ENCODE measurements at regions not wholly inside any gene's neighbourhood (a gene's known extent, or its start where the extent isn't known, plus 50 kb on each side); places are given as distances from the start of the nearest gene placed in this dataset.
"Not testable (repeated sequence)": the region's sequence is repeated elsewhere in the genome, so short reads cannot be mapped to it uniquely, and the experiment has no call there.

DNA sequence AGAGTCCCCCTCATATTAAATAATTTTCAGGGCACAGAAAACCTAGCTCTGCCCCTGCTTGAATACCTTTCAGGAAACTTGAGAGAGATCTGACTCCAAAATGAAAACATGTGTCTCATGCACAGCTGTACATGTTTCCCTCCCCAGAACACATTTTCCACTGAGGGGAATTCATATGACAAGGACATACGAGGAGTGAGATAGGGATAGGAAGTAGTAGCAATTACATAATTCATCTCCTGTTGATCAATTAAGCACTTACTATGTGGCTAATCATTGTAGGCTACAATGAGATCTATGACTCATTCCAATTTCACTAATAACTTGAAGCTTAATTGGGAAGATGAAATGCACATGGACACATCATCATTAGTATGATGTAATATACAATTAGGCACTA is 302.1 kb downstream of the PCDH11X start:
- not testable (repeated sequence) for H3K36me3 ChIP-seq (replicated peaks; ENCODE audit: control insufficient read depth, insufficient read depth, low read length); H3K27me3 ChIP-seq (ENCODE audit: control insufficient read depth, insufficient read depth, low read length); DNase-seq; H3K4me3 ChIP-seq (ENCODE audit: insufficient read depth, low read depth, low read length)

DNA sequence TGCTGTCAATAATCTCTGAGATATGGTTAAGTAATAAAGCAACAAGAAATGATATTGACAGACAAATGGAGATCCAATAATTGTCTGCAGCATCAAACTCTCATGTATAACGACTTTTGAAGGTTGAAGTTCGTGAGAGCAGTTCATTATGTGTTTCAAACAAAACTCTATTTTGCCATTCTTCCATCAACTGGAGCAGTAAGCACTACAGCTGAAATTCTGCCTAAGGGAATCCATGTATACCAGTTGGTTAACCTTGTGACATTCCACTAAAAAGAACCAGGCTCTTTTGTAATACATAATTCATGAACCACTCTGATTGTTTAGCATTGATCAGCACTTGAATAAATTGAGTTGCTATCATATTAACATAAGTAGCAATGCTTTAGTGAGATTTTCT is 311.6 kb downstream of the PCDH11X start:
- H3K4me3 ChIP-seq (ENCODE audit: insufficient read depth, low read depth, low read length); DNase-seq; H3K36me3 ChIP-seq (replicated peaks; ENCODE audit: control insufficient read depth, insufficient read depth, low read length); H3K27me3 ChIP-seq (ENCODE audit: control insufficient read depth, insufficient read depth, low read length): not testable (repeated sequence)

DNA sequence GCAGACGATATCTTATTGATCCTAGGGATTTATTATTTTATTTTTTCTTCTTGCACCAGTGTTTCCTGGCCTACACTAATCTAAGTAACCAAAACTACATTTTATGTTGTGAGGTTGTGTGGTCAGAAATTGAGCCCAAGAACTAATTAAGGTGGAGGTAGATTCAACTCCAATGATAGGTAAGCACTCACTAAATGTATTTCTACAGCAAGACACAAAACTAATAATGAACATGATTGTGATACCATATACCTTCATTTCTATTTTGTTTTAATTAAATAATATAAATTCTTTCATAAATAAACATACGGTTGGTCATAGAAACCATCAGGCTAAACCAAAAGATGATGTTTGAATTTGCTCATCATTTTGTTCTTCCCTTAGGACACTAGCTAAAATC is 319.0 kb downstream of the PCDH11X start:
- H3K36me3 ChIP-seq (replicated peaks; ENCODE audit: control insufficient read depth, insufficient read depth, low read length); H3K27me3 ChIP-seq (ENCODE audit: control insufficient read depth, insufficient read depth, low read length); DNase-seq; H3K4me3 ChIP-seq (ENCODE audit: insufficient read depth, low read depth, low read length): not testable (repeated sequence)

DNA sequence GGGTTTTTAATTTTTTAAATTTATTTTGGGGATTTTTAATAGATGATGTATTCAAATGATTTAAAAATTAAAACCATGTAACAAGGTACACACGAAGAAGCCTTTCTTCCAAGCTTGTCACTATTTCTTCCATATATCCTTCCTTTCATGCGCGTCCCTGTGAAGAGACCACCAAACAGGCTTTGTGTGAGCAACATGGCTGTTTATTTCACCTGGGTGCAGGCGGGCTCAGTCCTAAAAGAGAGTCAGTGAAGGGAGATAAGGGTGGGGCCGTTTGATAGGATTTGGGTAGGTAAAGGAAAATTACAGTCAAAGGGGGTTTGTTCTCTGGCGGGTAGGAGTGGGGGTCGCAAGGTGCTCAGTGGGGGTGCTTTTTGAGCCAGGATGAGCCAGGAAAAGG is 320.9 kb downstream of the PCDH11X start:
- H3K27me3 ChIP-seq (ENCODE audit: control insufficient read depth, insufficient read depth, low read length); H3K4me3 ChIP-seq (ENCODE audit: insufficient read depth, low read depth, low read length); DNase-seq; H3K36me3 ChIP-seq (replicated peaks; ENCODE audit: control insufficient read depth, insufficient read depth, low read length): not testable (repeated sequence)

DNA sequence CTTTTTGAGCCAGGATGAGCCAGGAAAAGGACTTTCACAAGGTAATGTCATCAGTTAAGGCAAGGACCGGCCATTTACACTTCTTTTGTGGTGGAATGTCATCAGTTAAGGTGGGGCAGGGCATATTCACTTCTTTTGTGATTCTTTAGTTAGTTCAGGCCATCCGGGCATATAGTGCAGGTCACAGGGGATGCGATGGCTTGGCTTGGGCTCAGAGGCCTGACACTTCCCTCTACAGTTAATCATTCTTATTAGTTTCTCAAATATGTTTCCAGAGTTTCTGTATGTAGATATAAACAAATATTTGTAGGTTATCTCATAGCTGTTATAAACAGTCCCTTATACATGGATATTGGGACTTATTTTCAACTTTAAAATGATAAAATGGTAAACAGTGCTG is 326.5 kb downstream of the PCDH11X start:
- not testable (repeated sequence) for H3K4me3 ChIP-seq (ENCODE audit: insufficient read depth, low read depth, low read length); H3K27me3 ChIP-seq (ENCODE audit: control insufficient read depth, insufficient read depth, low read length); DNase-seq; H3K36me3 ChIP-seq (replicated peaks; ENCODE audit: control insufficient read depth, insufficient read depth, low read length)

DNA sequence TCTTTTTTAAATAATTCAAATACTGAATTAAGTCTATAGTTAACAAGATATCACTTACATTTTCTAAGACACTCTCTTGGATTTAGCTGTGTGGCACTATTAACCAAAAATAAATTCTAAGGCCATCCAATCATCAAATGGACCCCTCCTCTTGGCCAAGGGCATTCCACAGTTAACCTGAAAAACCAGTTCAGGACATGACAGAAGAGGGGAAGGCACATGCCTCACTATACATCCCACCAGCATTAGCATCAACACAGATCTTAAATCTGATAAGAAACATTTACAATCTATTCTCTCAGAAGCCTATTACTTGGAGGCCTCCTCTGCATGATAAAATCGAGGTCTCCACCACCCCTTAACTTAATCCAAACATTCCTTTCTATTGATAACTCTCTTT is 327.5 kb downstream of the PCDH11X start:
- H3K27me3 ChIP-seq (ENCODE audit: control insufficient read depth, insufficient read depth, low read length); H3K4me3 ChIP-seq (ENCODE audit: insufficient read depth, low read depth, low read length); H3K36me3 ChIP-seq (replicated peaks; ENCODE audit: control insufficient read depth, insufficient read depth, low read length); DNase-seq: not testable (repeated sequence)

DNA sequence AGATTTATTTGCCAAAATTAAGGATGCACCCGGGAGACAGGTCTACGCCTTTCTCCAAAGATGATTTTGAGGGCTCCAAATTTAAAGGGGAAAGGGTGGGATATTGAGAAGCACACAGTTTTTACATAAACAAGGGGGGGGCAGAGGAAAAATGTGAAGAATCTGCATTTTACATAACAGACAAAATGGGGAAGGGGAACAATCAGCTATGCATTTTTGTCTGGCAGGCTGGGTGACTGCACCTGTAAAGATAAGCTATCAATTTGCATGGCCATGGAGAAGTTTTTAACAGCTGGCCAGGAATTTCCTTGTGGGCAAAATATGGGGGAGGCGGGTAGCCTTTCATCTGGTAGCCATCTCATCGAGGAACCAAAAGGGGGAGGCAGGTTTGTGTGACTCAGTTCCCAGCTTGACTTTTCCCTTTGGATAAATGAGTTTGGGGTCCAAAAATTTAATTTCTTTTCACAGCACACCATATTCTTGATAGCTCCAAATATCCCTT is 331.3 kb downstream of the PCDH11X start:
- H3K4me3 ChIP-seq (ENCODE audit: insufficient read depth, low read depth, low read length); H3K27me3 ChIP-seq (ENCODE audit: control insufficient read depth, insufficient read depth, low read length); DNase-seq; H3K36me3 ChIP-seq (replicated peaks; ENCODE audit: control insufficient read depth, insufficient read depth, low read length): not testable (repeated sequence)

DNA sequence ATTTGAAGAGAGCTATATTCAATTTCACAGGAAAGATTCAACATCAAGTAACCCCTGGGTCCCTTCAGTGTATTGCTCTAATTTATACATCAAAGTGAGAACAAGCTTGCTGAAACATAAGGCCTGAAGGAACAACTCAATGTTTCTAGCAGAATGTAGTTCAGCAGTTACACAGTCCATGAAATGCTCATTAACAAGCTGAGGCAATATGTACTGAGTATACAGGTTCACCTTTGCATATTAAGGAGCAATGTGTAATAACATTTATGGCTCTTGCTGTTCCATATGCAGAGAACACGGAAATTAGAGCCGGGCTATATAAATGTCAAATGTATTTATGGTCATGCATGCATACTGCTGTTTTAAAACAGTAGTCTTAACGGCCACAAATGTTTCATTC is 338.5 kb downstream of the PCDH11X start:
- H3K27me3 ChIP-seq (ENCODE audit: control insufficient read depth, insufficient read depth, low read length); DNase-seq; H3K4me3 ChIP-seq (ENCODE audit: insufficient read depth, low read depth, low read length); H3K36me3 ChIP-seq (replicated peaks; ENCODE audit: control insufficient read depth, insufficient read depth, low read length): not testable (repeated sequence)

DNA sequence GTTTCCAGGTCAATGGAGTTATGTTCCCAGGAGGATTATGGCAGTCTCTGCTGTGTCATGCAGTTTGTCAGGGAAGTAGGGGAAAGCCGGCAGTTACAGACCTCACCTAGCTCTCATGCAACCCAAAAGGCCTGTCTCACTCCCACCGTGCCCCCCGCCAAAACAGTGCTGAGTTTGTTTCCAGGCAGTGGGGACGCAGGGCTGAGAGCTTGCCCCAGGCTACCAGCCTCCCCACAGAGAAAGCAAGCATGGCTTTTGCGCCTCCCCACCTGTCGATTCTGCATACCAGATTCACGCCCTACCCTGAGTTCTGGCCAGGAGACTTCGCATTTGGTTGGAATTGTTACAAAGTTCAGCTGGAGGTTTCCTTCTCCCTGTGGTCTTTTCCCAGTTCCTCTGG is 383.9 kb downstream of the PCDH11X start:
- not testable (repeated sequence) for DNase-seq; H3K4me3 ChIP-seq (ENCODE audit: insufficient read depth, low read depth, low read length); H3K27me3 ChIP-seq (ENCODE audit: control insufficient read depth, insufficient read depth, low read length); H3K36me3 ChIP-seq (replicated peaks; ENCODE audit: control insufficient read depth, insufficient read depth, low read length)

DNA sequence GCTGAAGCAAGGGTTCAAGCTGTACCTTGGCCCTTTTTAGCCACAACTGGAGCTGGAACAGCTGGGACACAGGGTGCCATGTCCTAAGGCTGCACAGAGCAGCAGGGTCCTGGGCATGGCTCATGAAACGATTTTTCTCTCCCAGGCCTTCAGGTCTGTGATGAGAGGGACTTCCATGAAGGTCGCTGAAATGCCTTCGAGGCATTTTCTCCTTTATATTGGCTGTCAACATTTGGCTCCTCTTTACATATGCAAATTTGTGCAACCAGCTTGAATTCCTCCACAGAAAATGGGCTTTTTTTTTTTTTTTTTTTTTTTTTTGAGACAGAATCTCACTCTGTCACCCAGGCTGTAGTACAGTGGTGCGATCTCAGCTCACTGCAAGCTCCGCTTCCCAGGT is 430.8 kb downstream of the PCDH11X start:
- DNase-seq = no peak
- H3K4me3 ChIP-seq (ENCODE audit: insufficient read depth, low read depth, low read length) = no peak overlapping the region

DNA sequence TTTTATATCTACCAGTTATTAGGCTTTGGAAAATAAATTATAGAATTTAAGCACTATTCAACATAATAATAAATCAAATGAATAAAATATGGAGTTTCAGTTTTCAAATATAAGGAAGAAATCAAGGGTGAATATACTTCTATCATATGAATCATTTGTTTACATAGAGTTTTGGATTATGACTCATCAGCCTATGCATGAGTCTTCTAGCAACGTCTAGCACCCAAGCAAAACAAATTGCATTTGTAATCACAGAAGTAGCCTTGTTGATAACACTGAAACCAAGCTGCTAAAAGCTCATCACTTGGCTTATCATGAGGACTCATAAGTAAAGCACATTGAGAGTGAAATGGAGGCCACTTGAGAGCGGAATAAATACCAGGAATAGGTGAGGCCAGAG is 434.6 kb downstream of the PCDH11X start:
- Histone ChIP-seq H3K27me3 (ENCODE audit: control insufficient read depth, insufficient read depth, low read length) (no peaks in the 10 kb centered on the region), H3K36me3 (replicated peaks; ENCODE audit: control insufficient read depth, insufficient read depth, low read length) (no peaks in the 10 kb centered on the region; the same call in none of the 2 replicates), H3K4me3 (ENCODE audit: insufficient read depth, low read depth, low read length) (no peak overlapping the region)
- no peak for DNase-seq

More for the DNA sequence above, 430.8 kb downstream of the PCDH11X start:
- Histone ChIP-seq H3K27me3 (ENCODE audit: control insufficient read depth, insufficient read depth, low read length) (no peaks in the 10 kb centered on the region), H3K36me3 (replicated peaks; ENCODE audit: control insufficient read depth, insufficient read depth, low read length) (no peaks in the 10 kb centered on the region; the same call in none of the 2 replicates)

DNA sequence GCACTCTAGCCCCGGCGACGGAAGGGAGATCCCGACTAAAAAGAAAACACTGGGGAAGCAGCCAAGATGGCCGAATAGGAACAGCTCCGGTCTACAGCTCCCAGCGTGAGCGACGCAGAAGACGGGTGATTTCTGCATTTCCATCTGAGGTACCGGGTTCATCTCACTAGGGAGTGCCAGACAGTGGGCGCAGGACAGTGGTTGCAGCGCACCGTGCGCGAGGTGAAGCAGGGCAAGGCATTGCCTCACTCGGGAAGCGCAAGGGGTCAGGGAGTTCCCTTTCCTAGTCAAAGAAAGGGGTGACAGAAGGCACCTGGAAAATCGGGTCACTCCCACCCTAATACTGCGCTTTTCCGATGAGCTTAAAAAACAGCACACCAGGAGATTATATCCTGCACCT is 435.8 kb downstream of the PCDH11X start:
- H3K4me3 ChIP-seq (ENCODE audit: insufficient read depth, low read depth, low read length); H3K36me3 ChIP-seq (replicated peaks; ENCODE audit: control insufficient read depth, insufficient read depth, low read length); DNase-seq; H3K27me3 ChIP-seq (ENCODE audit: control insufficient read depth, insufficient read depth, low read length): not testable (repeated sequence)

DNA sequence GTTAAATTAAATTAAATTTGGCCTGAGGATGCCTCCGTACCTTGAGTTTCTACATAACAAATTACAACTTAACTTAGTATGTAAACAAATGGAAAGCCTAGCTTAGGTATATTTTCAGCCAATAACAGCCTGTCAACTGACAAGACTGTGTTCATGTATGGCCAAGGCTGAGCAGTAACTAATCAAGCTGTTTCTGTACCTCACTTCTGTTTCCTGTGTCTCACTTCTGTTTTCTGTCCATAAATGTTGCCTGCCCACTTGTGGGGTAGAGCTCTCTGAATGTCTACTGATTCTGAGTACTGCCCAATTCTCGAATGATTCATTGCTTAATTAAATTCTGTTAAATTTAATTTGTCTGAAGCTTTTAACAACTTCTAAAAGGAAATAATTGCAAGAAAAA is 445.2 kb downstream of the PCDH11X start:
- no peaks in the 10 kb centered on the region for H3K36me3 ChIP-seq (replicated peaks; ENCODE audit: control insufficient read depth, insufficient read depth, low read length)
- H3K27me3 ChIP-seq (ENCODE audit: control insufficient read depth, insufficient read depth, low read length) = no peaks in the 10 kb centered on the region
- no peak for DNase-seq
- no peak overlapping the region for H3K4me3 ChIP-seq (ENCODE audit: insufficient read depth, low read depth, low read length)

DNA sequence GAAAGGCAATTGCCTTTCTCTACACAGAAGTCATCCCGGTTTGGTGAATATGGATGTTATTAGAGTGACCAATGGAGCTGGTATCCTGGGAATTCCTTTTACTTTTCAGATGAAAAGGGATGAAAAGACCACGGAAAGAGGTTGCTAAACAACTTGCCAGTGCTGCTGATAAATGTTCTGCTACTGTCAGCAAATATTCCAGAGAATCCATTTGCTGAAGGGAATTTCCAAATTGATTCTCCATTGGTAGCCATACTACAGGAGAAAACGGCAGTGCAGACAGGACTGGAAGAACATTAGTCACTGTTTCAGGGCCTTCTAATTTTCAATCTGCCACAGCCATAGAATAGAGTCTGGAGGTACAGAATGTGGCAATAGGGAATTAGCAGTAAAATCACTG is 451.5 kb downstream of the PCDH11X start:
- no peaks in the 10 kb centered on the region for H3K36me3 ChIP-seq (replicated peaks; ENCODE audit: control insufficient read depth, insufficient read depth, low read length)
- no peak overlapping the region for H3K4me3 ChIP-seq (ENCODE audit: insufficient read depth, low read depth, low read length)
- H3K27me3 ChIP-seq (ENCODE audit: control insufficient read depth, insufficient read depth, low read length) = no peaks in the 10 kb centered on the region
- DNase-seq = no peak

DNA sequence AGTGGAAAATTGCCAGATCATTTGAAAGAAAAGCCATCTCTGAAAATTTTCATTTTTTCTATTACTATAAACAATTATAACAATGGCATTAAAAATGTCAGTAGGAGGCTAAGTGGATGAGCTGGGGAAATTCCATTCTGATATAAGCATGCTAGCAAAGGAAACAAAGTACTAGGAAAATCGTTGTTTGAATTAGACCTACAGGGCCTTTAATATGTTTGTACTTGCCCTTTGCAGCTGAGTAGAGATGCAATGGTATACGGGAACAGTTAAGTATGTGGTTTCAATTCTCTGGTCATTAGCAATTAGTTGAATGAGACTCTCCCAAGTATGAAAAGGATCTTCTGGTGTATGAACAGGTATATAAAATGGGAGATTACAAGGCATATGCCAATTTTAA is 452.2 kb downstream of the PCDH11X start:
- no peak for DNase-seq
- Histone ChIP-seq H3K4me3 (ENCODE audit: insufficient read depth, low read depth, low read length) (no peak overlapping the region), H3K27me3 (ENCODE audit: control insufficient read depth, insufficient read depth, low read length) (no peaks in the 10 kb centered on the region), H3K36me3 (replicated peaks; ENCODE audit: control insufficient read depth, insufficient read depth, low read length) (no peaks in the 10 kb centered on the region)

DNA sequence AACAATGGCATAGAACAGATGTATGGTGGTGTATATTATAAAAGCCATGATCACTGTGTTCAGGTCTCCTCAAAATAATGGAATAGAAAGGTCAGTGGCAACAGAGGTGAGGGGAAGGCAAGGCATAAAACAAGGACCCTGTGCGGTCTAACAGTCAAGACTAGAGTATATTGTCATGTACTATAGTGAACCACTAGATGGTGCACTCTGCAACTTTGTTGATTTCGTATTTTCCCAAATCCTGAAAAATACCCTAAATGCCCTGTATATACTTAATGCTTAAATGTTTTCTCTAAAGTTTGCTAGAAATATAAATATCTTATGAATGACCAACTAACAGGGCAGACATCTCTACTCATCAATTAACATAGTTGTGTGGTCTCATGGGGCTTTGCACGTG is 453.0 kb downstream of the PCDH11X start:
- Histone ChIP-seq H3K27me3 (ENCODE audit: control insufficient read depth, insufficient read depth, low read length) (no peaks in the 10 kb centered on the region), H3K36me3 (replicated peaks; ENCODE audit: control insufficient read depth, insufficient read depth, low read length) (no peaks in the 10 kb centered on the region), H3K4me3 (ENCODE audit: insufficient read depth, low read depth, low read length) (no peak overlapping the region)
- DNase-seq = peak; percentile 12
